ENCODE measurements at regions not wholly inside any gene's neighbourhood (a gene's known extent, or its start where the extent isn't known, plus 50 kb on each side); places are given as distances from the start of the nearest gene placed in this dataset.
"Not testable (repeated sequence)": the region's sequence is repeated elsewhere in the genome, so short reads cannot be mapped to it uniquely, and the experiment has no call there.

DNA sequence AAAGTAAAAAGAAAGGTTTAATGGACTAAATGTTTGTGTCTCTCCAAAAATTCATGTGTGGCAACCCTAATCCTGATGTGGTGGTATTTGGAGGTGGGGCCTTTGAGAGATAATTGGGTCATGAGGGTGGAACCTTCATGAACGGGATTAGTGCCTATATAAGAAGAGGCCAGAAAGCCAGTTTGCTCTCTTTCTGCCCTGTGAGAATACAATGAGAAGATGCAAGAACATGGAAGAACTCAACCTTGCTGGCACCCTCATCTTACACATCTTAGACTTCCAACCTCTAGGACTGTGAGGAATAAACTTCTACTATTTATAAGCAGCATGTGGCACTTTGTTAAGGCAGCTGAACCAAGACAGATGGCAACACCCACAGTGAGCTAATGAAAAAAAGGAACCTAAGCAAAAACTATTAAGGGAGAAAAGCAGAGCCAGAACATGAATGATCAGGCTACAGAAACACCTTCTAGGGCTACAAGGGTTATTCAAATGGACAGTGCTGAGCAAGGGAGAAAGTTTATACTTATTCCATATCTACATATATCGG lies 159.5 kb downstream of the PLK2 start:
- DNase-seq (ENCODE audit: low spot score) = no peak

GRCh38 chr5:58299256-58299655 lies 160.6 kb downstream of the PLK2 start:
- DNase-seq (ENCODE audit: low spot score) = no peak

DNA sequence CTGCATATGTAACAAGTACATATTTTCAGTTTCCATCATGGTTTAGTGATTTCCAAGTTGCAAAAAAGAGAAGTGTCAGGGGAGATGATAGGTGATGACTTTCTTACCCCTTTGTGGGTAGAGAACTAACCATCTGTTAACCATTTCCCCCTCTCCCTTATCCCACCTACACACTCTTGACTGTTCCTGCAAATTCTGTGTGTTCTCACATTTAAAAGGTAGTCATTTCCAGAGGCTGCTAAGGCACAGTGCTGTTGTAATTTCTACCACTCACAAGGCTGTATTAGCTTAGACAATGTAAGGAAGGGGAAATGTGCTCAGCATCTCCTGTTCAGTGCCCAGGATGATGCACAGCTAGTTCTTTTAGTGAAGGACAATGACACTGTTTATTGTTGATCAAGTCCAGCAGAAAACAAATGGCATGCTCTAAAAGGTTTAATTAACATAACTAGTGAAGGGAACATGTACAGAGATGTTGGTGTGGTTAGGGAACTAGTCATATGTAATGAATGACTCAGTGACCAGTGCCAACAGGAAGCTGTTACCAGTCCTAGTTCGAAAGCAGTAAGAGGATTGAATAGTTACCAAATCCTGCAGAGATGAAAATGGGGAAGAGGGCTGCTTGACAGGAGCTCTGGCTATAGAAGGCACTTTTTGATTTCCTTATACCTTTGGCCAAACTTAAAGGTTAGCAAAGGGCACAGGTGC lies 165.1 kb downstream of the PLK2 start:
- DNase-seq (ENCODE audit: low spot score) = peak; percentile 8

GRCh38 chr5:58288275-58288674 lies 171.6 kb downstream of the PLK2 start:
- not testable (repeated sequence) for DNase-seq (ENCODE audit: low spot score)

GRCh38 chr5:58286741-58287140 lies 173.1 kb downstream of the PLK2 start:
- no peak for DNase-seq (ENCODE audit: low spot score)

DNA sequence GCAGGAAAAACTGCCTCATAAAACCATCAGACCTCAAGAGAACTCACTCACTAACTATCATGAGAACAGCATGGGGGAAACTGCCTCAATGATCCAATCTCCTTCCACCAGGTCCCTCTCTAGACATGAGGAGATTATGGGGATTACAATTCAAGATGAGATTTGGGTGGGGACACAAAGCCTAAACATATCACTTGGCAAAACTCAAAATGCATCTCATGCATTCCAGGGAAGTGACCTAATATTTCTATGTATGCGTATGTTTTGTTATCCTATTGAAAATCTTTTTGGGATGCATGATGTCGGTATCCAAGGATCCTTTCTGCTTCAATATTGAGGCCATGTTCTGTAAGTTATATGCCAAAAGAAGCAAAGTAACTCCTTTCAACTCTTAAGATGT lies 174.0 kb downstream of the PLK2 start:
- no peak for DNase-seq (ENCODE audit: low spot score)

- DNase-seq (ENCODE audit: low spot score) = no peak
Observed at GRCh38 chr5:58284886-58285285, 175.0 kb downstream of the PLK2 start.

GRCh38 chr5:58281189-58281588 lies 178.7 kb downstream of the PLK2 start:
- DNase-seq (ENCODE audit: low spot score) = no peak

DNA sequence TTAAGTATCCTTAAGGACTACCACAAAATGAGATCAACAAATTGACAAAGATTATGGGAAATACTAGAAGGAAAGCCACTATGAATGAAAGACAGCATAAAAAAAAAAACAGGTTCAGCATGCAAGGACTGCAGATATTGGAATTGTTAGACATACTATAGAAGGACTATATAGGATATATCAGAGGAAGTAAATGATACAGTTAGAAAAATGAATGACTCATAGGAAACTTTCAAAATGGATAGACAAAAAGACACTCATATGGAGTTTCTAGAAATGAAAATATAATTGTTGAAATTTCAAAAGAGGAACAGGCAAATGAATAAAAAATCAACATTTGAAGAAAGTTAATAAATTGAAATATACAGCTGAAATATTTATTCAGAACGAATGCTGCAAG lies 180.6 kb downstream of the PLK2 start:
- no peak for DNase-seq (ENCODE audit: low spot score)

DNA sequence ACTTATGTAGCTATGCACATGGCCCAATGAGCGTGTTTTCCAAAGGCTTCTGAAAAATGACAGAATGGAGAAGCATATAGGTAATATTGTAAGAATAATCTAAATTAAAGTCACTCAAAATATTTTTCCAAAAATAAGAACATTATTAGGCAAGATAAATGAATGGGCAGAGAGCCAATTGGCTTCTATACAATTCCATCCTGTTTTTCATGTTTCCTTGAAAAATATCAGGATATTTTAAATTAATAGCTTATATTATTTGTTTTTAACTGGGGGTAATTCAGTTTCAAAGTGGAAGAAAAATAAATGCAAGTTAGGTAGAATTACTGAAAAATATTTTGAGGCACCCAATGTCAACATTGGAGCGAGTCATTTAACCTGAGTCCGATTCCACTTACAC lies 183.5 kb downstream of the PLK2 start:
- no peak for DNase-seq (ENCODE audit: low spot score)

DNA sequence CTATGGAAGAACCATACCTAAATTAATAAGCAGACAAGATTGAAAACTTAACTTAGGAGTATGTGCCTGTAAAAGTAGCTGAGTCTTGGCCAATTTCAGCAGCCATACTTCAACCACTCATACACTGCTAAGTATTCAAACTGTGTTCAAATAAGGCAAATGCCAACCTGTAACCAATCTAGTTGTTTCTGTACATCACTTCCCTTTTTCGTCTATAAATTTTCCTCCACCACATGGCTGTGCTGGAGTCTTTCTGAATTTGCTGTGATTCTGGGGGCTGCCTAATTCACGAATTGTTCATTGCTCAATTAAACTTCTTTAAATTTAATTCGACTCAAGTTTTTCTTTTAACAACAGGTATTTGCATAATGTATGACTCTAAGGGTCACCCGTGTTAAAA lies 184.4 kb downstream of the PLK2 start:
- no peak for DNase-seq (ENCODE audit: low spot score)

DNA sequence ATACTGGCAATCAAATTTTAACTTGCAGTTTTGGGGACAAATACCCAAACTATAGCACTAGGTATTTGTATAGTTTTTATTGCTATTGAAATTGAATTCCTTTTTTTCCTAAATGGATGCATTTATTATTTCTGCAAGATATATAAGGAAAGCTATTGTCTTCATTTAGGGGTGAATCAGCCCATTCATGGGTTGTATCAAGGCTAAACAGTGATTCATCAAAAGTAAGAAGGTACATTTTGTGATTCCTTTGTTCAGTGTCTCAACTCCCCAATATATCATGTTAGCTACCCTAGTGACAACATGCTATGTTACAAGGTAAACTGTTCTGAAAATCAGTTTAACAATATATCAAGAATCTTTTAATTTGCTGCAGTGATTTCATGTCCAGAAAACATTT lies 185.7 kb downstream of the PLK2 start:
- DNase-seq (ENCODE audit: low spot score) = no peak

DNA sequence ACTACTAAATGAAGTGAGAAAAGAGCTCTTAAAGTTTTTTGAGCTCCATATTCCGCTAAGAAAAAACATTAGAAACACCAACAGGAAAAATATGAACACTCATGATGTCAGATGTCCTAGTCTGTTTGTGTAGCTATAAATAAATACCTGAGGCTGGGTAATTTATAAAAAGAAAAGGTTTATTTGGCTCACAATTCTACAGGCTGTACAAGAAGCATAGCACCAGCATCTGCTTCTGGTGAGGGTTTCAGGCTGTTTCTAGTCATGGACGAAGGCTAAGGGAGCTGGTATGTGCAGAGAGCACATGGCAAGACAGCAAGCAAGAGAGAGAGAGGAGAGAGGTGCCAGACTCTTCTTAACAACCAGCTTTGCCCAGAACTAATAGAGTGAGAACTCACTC lies 186.2 kb downstream of the PLK2 start:
- no peak for DNase-seq (ENCODE audit: low spot score)

DNA sequence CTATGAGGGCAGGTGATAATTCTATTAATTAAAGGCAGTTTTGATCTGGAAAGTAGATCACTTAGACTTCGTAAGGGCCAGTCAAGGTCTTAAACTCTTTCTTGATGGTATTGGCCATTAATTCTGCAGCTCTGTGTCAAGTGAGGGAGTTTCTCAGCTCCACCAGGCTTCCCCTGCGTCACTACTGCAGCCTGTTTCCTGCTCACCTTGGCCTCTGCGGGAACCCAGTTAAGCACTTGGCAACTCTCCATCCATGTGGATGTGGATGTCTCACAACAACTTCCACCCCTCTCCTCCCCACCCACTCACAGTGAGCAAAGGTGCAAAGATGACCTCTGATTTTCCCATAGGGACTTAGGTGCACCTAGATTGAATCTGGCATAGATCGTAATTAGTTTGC lies 191.6 kb downstream of the PLK2 start:
- DNase-seq (ENCODE audit: low spot score) = no peak

- DNase-seq (ENCODE audit: low spot score) = no peak
Observed at GRCh38 chr5:58266402-58266801, 193.5 kb downstream of the PLK2 start.

DNA sequence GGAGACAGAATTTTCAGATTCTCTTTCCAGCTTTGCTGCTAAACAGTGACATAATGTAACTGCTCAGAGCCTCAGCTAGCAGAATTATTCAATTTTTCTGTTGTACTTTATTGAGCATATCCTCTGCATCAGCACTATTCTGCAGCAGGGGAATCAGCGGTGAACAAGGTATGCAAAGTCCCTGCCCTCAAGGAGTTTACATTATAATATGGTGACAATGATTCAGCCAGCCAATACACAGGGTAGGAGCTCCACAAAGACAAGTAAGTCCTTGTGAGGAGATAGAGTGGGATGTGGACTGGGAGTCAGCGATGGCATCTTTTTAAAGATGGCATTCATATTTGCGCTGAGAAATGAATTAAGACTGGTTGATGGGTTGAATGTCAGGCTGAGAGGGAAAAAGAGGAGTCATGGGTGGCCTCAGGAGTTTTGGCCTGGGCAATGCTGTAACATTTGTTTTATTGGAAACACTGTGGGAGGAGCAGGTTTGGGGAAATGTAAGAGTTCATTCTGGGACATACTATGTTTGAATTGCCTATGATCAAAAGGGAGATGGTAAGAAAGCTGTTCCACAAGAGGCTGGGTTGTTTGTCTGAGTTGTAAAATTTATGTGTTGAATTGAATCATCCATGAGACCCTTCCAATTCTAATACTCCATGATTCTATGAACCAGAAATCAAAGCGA lies 194.5 kb downstream of the PLK2 start:
- DNase-seq (ENCODE audit: low spot score) = no peak

DNA sequence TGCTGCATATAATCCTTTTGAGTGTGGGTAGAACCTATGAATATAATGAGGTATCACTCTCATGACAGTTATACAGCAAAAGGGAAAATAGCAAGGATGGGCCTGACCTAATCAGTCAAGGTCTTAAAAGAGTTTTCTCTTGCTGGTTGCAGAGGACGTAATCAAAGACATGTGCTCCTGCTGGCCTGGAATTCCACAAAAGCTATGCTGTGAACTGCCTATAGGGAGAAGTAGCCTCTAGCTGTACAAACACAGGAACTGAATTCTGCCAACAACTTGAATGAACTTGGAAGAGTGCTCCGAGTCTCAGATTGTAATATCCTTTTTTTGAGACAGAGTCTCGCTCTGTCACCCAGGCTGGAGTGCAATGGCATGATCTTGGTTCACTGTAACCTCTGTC lies 195.6 kb downstream of the PLK2 start:
- no peak for DNase-seq (ENCODE audit: low spot score)

GRCh38 chr5:58263296-58263695 lies 196.6 kb downstream of the PLK2 start:
- DNase-seq (ENCODE audit: low spot score) = no peak

DNA sequence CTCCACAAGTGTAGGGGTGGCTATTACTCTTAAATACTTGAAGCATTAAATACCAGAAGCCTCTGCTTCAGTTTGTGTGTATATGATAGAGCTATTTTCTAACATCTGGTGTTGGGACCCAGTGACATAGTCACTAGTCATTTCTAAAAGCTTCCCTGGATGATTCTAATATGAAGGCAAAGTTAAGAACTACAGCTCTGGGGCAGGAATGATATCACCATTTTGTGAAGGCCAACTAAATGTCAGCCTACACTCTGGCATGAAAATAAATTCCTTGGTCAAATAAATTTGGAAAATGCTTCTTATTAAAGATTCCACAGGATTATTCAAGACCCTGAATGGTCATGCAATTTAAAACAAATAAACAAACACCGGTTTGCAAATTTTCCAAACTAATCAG lies 197.7 kb downstream of the PLK2 start:
- DNase-seq (ENCODE audit: low spot score) = no peak

DNA sequence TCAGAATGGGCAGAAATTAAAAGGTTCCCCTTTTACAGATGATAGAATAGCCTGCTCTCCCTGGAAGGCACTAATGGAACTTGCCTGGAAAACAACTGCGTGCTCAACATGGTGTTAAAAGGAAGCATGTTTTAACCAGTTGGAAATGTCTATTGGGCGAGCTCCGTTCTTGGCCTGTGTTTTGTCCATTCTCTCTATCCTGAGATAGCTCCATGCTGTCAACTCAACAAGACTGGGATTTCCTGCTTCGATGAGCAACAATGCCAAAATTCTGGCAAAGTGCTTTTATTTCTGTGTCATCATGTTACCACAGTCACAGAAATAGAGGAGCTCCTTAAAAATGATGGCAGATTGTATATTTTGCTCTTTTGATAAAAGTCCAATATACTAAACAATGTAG lies 198.3 kb downstream of the PLK2 start:
- DNase-seq (ENCODE audit: low spot score) = peak; percentile 16

DNA sequence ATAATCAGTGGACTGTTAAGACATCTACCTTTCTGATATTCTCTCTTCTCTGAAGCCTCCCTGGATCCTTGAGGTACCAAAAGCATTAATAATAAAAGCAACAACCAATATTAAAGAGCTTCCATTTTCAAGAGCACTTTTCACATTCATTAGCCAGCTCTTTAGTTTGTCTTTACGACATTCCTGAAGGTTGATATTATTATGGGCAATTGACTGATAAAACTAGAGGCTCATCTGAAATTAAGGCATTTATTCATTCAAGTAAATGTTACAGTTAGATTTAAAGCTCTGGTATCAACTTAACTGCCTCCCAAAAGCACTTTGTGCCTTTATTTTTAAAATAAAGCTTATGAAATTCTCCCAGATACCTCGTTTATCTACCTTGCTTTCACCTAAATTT lies 199.6 kb downstream of the PLK2 start:
- DNase-seq (ENCODE audit: low spot score) = no peak

- DNase-seq (ENCODE audit: low spot score) = peak; percentile 41
Observed at GRCh38 chr5:58259685-58260152, 200.2 kb downstream of the PLK2 start.

- DNase-seq (ENCODE audit: low spot score) = no peak
Observed at GRCh38 chr5:58258984-58259684, 200.8 kb downstream of the PLK2 start.
